ENCODE measurements at regions not wholly inside any gene's neighbourhood (a gene's known extent, or its start where the extent isn't known, plus 50 kb on each side); places are given as distances from the start of the nearest gene placed in this dataset.

- no peak for ATAC-seq
- POLR2A ChIA-PET = no interaction called here
- H3K27ac ChIP-seq (ENCODE audit: control insufficient read depth, insufficient read depth) = no peak overlapping the region
- DNase-seq (ENCODE audit: low read depth, low spot score) = no peak
- intact Hi-C loops (cut with micrococcal nuclease; ENCODE audit: unreplicated experiment) (no loop called here), in situ Hi-C loops (cut with MboI) (no loop called here)
- no peak for TF ChIP-seq POLR2AphosphoS5 (IDR thresholded peaks at IDR 0.05; ENCODE audit: low read length)
- no peak for TF ChIP-seq CREB1 (IDR thresholded peaks at IDR 0.05; ENCODE audit: low read depth)
- no peak for TF ChIP-seq ZNF217 (IDR thresholded peaks at IDR 0.05)
- no peak for TF ChIP-seq DPF2 (IDR thresholded peaks at IDR 0.05)
- no peak for TF ChIP-seq HCFC1 (IDR thresholded peaks at IDR 0.05; ENCODE audit: low read length)
- TF ChIP-seq GABPA (IDR thresholded peaks at IDR 0.05; ENCODE audit: low read depth) = no peak
- TF ChIP-seq NR2C1 (IDR thresholded peaks at IDR 0.05) = no peak
- no peak for TF ChIP-seq ZBTB40 (IDR thresholded peaks at IDR 0.05; ENCODE audit: borderline replicate concordance)
- no peak overlapping the region for H3K4me3 ChIP-seq
- H3K27me3 ChIP-seq (replicated peaks in 1 of 2; ENCODE audit: control insufficient read depth in 2 of 2, insufficient read depth in 2 of 2, low read length in 1 of 2) = no peaks in the 10 kb centered on the region
- CTCF ChIA-PET = no interaction called here
- SMC1A ChIA-PET (ENCODE audit: uncharacterized antibody, unreplicated experiment) = interaction anchor here (0.7 kb wide), 1 partner anchor 87 kb away, joined by 3 read pairs; no protein-coding TSS in a partner anchor
- H2AFZ ChIP-seq (ENCODE audit: control insufficient read depth, low read depth, low read length) = no peak overlapping the region
- RAD21 ChIA-PET (ENCODE audit: unreplicated experiment) = no interaction called here
- no peak for FAIRE-seq
- no peak overlapping the region for H3K9ac ChIP-seq (ENCODE audit: control insufficient read depth, insufficient read depth, low read length)
- no peaks in the 10 kb centered on the region for H4K20me1 ChIP-seq (ENCODE audit: control insufficient read depth, insufficient read depth)
- BruUV-seq (replicated peaks) = no TSS peak
- H3K4me2 ChIP-seq (ENCODE audit: control insufficient read depth, insufficient read depth) = no peak overlapping the region
- H3K79me2 ChIP-seq (ENCODE audit: control insufficient read depth, insufficient read depth, low read length) = no peaks in the 10 kb centered on the region
- H3K36me3 ChIP-seq (ENCODE audit: control insufficient read depth in 2 of 2, insufficient read depth in 2 of 2, low read length in 1 of 2) = no peaks in the 10 kb centered on the region
- no peaks in the 10 kb centered on the region for H3K4me1 ChIP-seq (ENCODE audit: control insufficient read depth, insufficient read depth, low read length)
- no peaks in the 10 kb centered on the region for H3K9me3 ChIP-seq (replicated peaks; ENCODE audit: control insufficient read depth, insufficient read depth, low read length)
These were observed 80.3 kb upstream of the SEM1 start for GRCh38 chr7:96789914-96790313.

All from GM12878 (cell line).